ENCODE measurements at regions not wholly inside any gene's neighbourhood (a gene's known extent, or its start where the extent isn't known, plus 50 kb on each side); places are given as distances from the start of the nearest gene placed in this dataset.
"Not testable (repeated sequence)": the region's sequence is repeated elsewhere in the genome, so short reads cannot be mapped to it uniquely, and the experiment has no call there.

- DNase-seq (ENCODE audit: low spot score), result no peak
These were observed 1567.8 kb upstream of the SLC10A2 start for GRCh38 chr13:104634016-104634415.

GRCh38 chr13:104632736-104633135 is 1566.5 kb upstream of the SLC10A2 start:
- no peak for DNase-seq (ENCODE audit: low spot score)

- DNase-seq (ENCODE audit: low spot score), result no peak
These were observed 1559.0 kb upstream of the SLC10A2 start for GRCh38 chr13:104625201-104625600.

- no peak for DNase-seq (ENCODE audit: low spot score)
These were observed 1550.8 kb upstream of the SLC10A2 start for GRCh38 chr13:104616990-104617389.

GRCh38 chr13:104614361-104615145 is 1548.3 kb upstream of the SLC10A2 start:
- DNase-seq (ENCODE audit: low spot score), result no peak

- no peak for DNase-seq (ENCODE audit: low spot score)
These were observed 1542.1 kb upstream of the SLC10A2 start for GRCh38 chr13:104608331-104608730.

GRCh38 chr13:104605435-104605834 is 1539.2 kb upstream of the SLC10A2 start:
- not testable (repeated sequence) for DNase-seq (ENCODE audit: low spot score)

GRCh38 chr13:104597546-104598180 is 1531.4 kb upstream of the SLC10A2 start:
- DNase-seq (ENCODE audit: low spot score), result peak; percentile 60

- DNase-seq (ENCODE audit: low spot score), result no peak
These were observed 1529.3 kb upstream of the SLC10A2 start for GRCh38 chr13:104595511-104595910.

- DNase-seq (ENCODE audit: low spot score), result no peak
These were observed 1528.6 kb upstream of the SLC10A2 start for GRCh38 chr13:104594806-104595205.

GRCh38 chr13:104593693-104594092 is 1527.5 kb upstream of the SLC10A2 start:
- no peak for DNase-seq (ENCODE audit: low spot score)

GRCh38 chr13:104593251-104593576 is 1527.0 kb upstream of the SLC10A2 start:
- no peak for DNase-seq (ENCODE audit: low spot score)

GRCh38 chr13:104592545-104593250 is 1526.5 kb upstream of the SLC10A2 start:
- no peak for DNase-seq (ENCODE audit: low spot score)

GRCh38 chr13:104592127-104592526 is 1525.9 kb upstream of the SLC10A2 start:
- peak; percentile 15 for DNase-seq (ENCODE audit: low spot score)

GRCh38 chr13:104586051-104586746 is 1520.0 kb upstream of the SLC10A2 start:
- no peak for DNase-seq (ENCODE audit: low spot score)

- no peak for DNase-seq (ENCODE audit: low spot score)
These were observed 1518.3 kb upstream of the SLC10A2 start for GRCh38 chr13:104584481-104584880.

- no peak for DNase-seq (ENCODE audit: low spot score)
These were observed 1514.7 kb upstream of the SLC10A2 start for GRCh38 chr13:104580931-104581330.

GRCh38 chr13:104577071-104577815 is 1511.0 kb upstream of the SLC10A2 start:
- no peak for DNase-seq (ENCODE audit: low spot score)

- DNase-seq (ENCODE audit: low spot score), result no peak
These were observed 1505.6 kb upstream of the SLC10A2 start for GRCh38 chr13:104571893-104572229.

- peak; percentile 81 for DNase-seq (ENCODE audit: low spot score)
These were observed 1505.1 kb upstream of the SLC10A2 start for GRCh38 chr13:104571161-104571892.

GRCh38 chr13:104567114-104567513 is 1500.9 kb upstream of the SLC10A2 start:
- no peak for DNase-seq (ENCODE audit: low spot score)

All from SW480 (cell line).